SK-N-SH (cell line): ENCODE measurements at regions not wholly inside any gene's neighbourhood (a gene's known extent, or its start where the extent isn't known, plus 50 kb on each side); places are given as distances from the start of the nearest gene placed in this dataset.

Experiments
- CTCF ChIA-PET: fragments of 300-600, 350-600 bp; formaldehyde crosslinking; extraction: SDS; loops from one replicate; lab custom pipeline; 2021; lab: Yijun Ruan, JAX
- POLR2A ChIA-PET: fragments of 350-600 bp; sonication (Branson Sonifier 250); formaldehyde crosslinking; extraction: SDS; loops from one replicate; lab custom pipeline; 2020; ENCODE audit warnings: antibody characterized with exemption, inconsistent platforms; lab: Yijun Ruan, JAX
- DNase-seq: peaks from one replicate; pipeline ENCODE4 v3.0.0; 2012
- H2AFZ ChIP-seq: fragments of 200-600 bp; sonication (generic); 2 replicates; pipeline ENCODE4 v1.8.1; 2016; ENCODE audit warnings: antibody characterized with exemption, mild to moderate bottlenecking, low read depth
- H3F3A ChIP-seq: fragments of 200-600 bp; sonication (generic); replicated peaks from 2 replicates; pipeline ENCODE3; 2016; ENCODE audit warnings: antibody characterized with exemption, mild to moderate bottlenecking; ENCODE audit not compliant: insufficient read depth
- H3K27ac ChIP-seq, 2 experiments: fragments of 200-500 bp in 1 of 2; fragments of 200-600 bp in 1 of 2; sonication (Bioruptor generic) in 1 of 2; sonication (generic), shearing (Covaris generic) in 1 of 2; 2 replicates each; pipeline versions ENCODE4 v1.5.1 to v1.6.1; 2014 to 2016; ENCODE audit warnings: low read depth in 2 of 2, inconsistent platforms in 1 of 2, low read length in 1 of 2, mild to moderate bottlenecking in 1 of 2, mixed read lengths in 1 of 2
- H3K27me3 ChIP-seq: fragments of 200-600 bp; sonication (generic), shearing (Covaris generic); 2 replicates; pipeline ENCODE4 v1.6.1; 2016; ENCODE audit warnings: mixed run types; ENCODE audit not compliant: insufficient read depth
- H3K36me3 ChIP-seq, 2 experiments: fragments of 200-500 bp in 1 of 2; fragments of 200-600 bp in 1 of 2; sonication (Bioruptor generic) in 1 of 2; sonication (generic) in 1 of 2; replicated peaks in 1 of 2; 2 replicates each; pipeline versions ENCODE3 to v1.5.1; 2014 to 2016; ENCODE audit warnings: low read length in 1 of 2, mild to moderate bottlenecking in 1 of 2; ENCODE audit not compliant: insufficient read depth in 2 of 2, control insufficient read depth in 1 of 2
- H3K4me1 ChIP-seq, 2 experiments: fragments of 200-500 bp in 1 of 2; fragments of 200-600 bp in 1 of 2; sonication (Bioruptor generic) in 1 of 2; sonication (generic), shearing (Covaris generic) in 1 of 2; 2 replicates each; pipeline versions ENCODE4 v1.5.1 to v1.6.1; 2014 to 2016; ENCODE audit warnings: low read depth in 1 of 2, low read length in 1 of 2, mixed run types in 1 of 2; ENCODE audit not compliant: insufficient read depth in 2 of 2, control insufficient read depth in 1 of 2
- H3K4me2 ChIP-seq: fragments of 200-600 bp; sonication (generic), shearing (Covaris generic); 2 replicates; pipeline ENCODE4 v1.6.1; 2017; ENCODE audit warnings: mixed run types
- H3K4me3 ChIP-seq, 2 experiments: fragments of 200-500 bp in 1 of 2; fragments of 200-600 bp in 1 of 2; sonication (Bioruptor generic) in 1 of 2; sonication (generic), shearing (Covaris generic) in 1 of 2; 2 replicates each; pipeline versions ENCODE4 v1.5.1 to v1.8.1; 2014 to 2016; ENCODE audit warnings: low read depth in 2 of 2, inconsistent platforms in 1 of 2, low read length in 1 of 2, mild to moderate bottlenecking in 1 of 2, mixed read lengths in 1 of 2, moderate library complexity in 1 of 2
- H3K79me2 ChIP-seq: fragments of 200-600 bp; sonication (generic); 2 replicates; pipeline ENCODE4 v1.8.1; 2017; ENCODE audit warnings: mild to moderate bottlenecking; ENCODE audit not compliant: insufficient read depth
- H3K9ac ChIP-seq: fragments of 200-600 bp; sonication (generic); 2 replicates; pipeline ENCODE4 v1.6.1; 2017; ENCODE audit warnings: mixed run types
- H3K9me2 ChIP-seq: fragments of 200-600 bp; sonication (generic); 2 replicates; pipeline ENCODE4 v1.6.1; 2017; ENCODE audit warnings: mixed run types
- H3K9me3 ChIP-seq: fragments of 200-600 bp; sonication (generic); 2 replicates; pipeline ENCODE4 v1.6.1; 2017; ENCODE audit warnings: mixed run types, mild to moderate bottlenecking, moderate library complexity
- H4K20me1 ChIP-seq: fragments of 200-600 bp; sonication (generic); 2 replicates; pipeline ENCODE4 v1.6.1; 2017; ENCODE audit warnings: mild to moderate bottlenecking, mixed run types; ENCODE audit not compliant: insufficient read depth
- CHD2 ChIP-seq: fragments of 150-350 bp; IDR thresholded peaks from 2 replicates; pipeline ENCODE4 v1.6.1; 2018; ENCODE audit warnings: low read length; ENCODE audit not compliant: partially characterized antibody
- EP300 ChIP-seq, 2 experiments: IDR thresholded peaks; 2 replicates each; pipeline versions ENCODE4 v1.4.0 to v1.6.1; 2012; ENCODE audit warnings: borderline replicate concordance in 1 of 2, low read depth in 1 of 2, low read length in 1 of 2
- EZH2phosphoT487 ChIP-seq: fragments of 200-600 bp; sonication (generic); IDR thresholded peaks from 2 replicates; pipeline ENCODE4 v1.6.1; 2017; ENCODE audit warnings: low read depth, mixed run types, mild to moderate bottlenecking, antibody characterized with exemption, moderate library complexity, borderline replicate concordance
- JUND ChIP-seq: IDR thresholded peaks from 2 replicates; pipeline ENCODE4 v1.4.0; 2012
- NFIC ChIP-seq: IDR thresholded peaks from 2 replicates; pipeline ENCODE4 v1.4.0; 2012; ENCODE audit warnings: borderline replicate concordance
- RAD21 ChIP-seq: IDR thresholded peaks from 2 replicates; pipeline ENCODE4 v1.6.1; 2012; ENCODE audit warnings: mild to moderate bottlenecking, low read length
- RCOR1 ChIP-seq: fragments of 150-350 bp; IDR thresholded peaks from 2 replicates; pipeline ENCODE4 v1.6.1; 2017; ENCODE audit warnings: antibody characterized with exemption, low read length
- SIN3A ChIP-seq: IDR thresholded peaks from 2 replicates; pipeline ENCODE4 v1.6.1; 2012; ENCODE audit warnings: low read depth, mild to moderate bottlenecking, low read length, moderate library complexity, borderline replicate concordance
- TAF1 ChIP-seq: IDR thresholded peaks from 2 replicates; pipeline ENCODE4 v1.6.1; 2012; ENCODE audit warnings: low read depth, mild to moderate bottlenecking, low read length, moderate library complexity, borderline replicate concordance
- TEAD4 ChIP-seq: IDR thresholded peaks from 2 replicates; pipeline ENCODE4 v1.4.0; 2012; ENCODE audit warnings: mild to moderate bottlenecking, borderline replicate concordance; ENCODE audit not compliant: insufficient read depth
- YY1 ChIP-seq: IDR thresholded peaks from 2 replicates; pipeline ENCODE4 v1.4.0; 2012; ENCODE audit warnings: low read depth, mild to moderate bottlenecking
- WGBS: methylation state at CpG from one replicate; pipeline ENCODE4 v1.1.6; 2017; ENCODE audit warnings: low lambda C conversion rate; 5-methylcytosine and 5-hydroxymethylcytosine counted together
- TF ChIP-seq, protein P1 (sequence below): fragments of 150-350 bp; IDR thresholded peaks from 2 replicates; pipeline ENCODE4 v1.6.1; 2017; ENCODE audit warnings: antibody characterized with exemption, low read length, low read depth, borderline replicate concordance
- TF ChIP-seq, protein P2 (sequence below): fragments of 200-600 bp; sonication (generic); IDR thresholded peaks from 2 replicates; pipeline ENCODE4 v1.6.1; 2017; ENCODE audit warnings: antibody characterized with exemption, mild to moderate bottlenecking, moderate library complexity
- TF ChIP-seq, protein P3 (sequence below): IDR thresholded peaks from 2 replicates; pipeline ENCODE4 v1.6.1; 2012; ENCODE audit warnings: mild to moderate bottlenecking, low read depth, low read length, moderate library complexity
- TF ChIP-seq, protein P4 (sequence below): IDR thresholded peaks from 2 replicates; pipeline ENCODE4; 2012
- TF ChIP-seq, protein P5 (sequence below): IDR thresholded peaks from 2 replicates; pipeline ENCODE4 v1.4.0; 2012; ENCODE audit warnings: low read depth

DNA sequence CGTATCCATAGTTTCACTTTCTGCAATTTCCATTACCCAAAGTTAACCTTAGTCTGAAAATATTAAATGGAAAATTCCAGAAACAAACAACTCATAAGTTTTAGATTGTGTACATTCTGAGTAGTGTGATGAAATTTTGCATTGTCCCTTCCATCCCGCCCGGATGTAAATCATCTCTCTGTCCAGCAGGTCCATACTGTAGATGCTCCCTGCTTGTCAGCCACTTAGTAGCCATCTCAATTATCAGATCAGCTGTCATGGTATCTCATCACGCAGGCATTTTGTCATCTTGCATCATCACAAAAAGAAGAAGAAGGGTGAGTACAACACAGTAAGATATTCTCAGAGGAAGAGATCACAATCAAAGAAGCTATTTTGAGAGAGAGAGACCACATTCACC lies 185.0 kb upstream of the STK17B start:
- Histone ChIP-seq H3K4me3 (no peak overlapping the region), H3K4me2 (no peak overlapping the region), H3K27ac (no peak overlapping the region), H3K9me3 (no peaks in the 10 kb centered on the region), H3F3A (no peaks in the 10 kb centered on the region), H3K9me2 (no peaks in the 10 kb centered on the region), H3K4me1 (no peaks in the 10 kb centered on the region), H2AFZ (no peak overlapping the region), H4K20me1 (no peaks in the 10 kb centered on the region), H3K27me3 (no peaks in the 10 kb centered on the region), H3K79me2 (no peaks in the 10 kb centered on the region), H3K36me3 (no peaks in the 10 kb centered on the region), H3K9ac (no peak overlapping the region)
- no peak for TF ChIP-seq CHD2
- no peak for TF ChIP-seq YY1
- TF ChIP-seq, protein P1, sequence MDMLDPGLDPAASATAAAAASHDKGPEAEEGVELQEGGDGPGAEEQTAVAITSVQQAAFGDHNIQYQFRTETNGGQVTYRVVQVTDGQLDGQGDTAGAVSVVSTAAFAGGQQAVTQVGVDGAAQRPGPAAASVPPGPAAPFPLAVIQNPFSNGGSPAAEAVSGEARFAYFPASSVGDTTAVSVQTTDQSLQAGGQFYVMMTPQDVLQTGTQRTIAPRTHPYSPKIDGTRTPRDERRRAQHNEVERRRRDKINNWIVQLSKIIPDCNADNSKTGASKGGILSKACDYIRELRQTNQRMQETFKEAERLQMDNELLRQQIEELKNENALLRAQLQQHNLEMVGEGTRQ, result no peak
- TF ChIP-seq, protein P2, sequence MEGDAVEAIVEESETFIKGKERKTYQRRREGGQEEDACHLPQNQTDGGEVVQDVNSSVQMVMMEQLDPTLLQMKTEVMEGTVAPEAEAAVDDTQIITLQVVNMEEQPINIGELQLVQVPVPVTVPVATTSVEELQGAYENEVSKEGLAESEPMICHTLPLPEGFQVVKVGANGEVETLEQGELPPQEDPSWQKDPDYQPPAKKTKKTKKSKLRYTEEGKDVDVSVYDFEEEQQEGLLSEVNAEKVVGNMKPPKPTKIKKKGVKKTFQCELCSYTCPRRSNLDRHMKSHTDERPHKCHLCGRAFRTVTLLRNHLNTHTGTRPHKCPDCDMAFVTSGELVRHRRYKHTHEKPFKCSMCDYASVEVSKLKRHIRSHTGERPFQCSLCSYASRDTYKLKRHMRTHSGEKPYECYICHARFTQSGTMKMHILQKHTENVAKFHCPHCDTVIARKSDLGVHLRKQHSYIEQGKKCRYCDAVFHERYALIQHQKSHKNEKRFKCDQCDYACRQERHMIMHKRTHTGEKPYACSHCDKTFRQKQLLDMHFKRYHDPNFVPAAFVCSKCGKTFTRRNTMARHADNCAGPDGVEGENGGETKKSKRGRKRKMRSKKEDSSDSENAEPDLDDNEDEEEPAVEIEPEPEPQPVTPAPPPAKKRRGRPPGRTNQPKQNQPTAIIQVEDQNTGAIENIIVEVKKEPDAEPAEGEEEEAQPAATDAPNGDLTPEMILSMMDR, result no peak
- TF ChIP-seq EZH2phosphoT487, result no peak
- no peak for TF ChIP-seq JUND
- TF ChIP-seq, protein P3, sequence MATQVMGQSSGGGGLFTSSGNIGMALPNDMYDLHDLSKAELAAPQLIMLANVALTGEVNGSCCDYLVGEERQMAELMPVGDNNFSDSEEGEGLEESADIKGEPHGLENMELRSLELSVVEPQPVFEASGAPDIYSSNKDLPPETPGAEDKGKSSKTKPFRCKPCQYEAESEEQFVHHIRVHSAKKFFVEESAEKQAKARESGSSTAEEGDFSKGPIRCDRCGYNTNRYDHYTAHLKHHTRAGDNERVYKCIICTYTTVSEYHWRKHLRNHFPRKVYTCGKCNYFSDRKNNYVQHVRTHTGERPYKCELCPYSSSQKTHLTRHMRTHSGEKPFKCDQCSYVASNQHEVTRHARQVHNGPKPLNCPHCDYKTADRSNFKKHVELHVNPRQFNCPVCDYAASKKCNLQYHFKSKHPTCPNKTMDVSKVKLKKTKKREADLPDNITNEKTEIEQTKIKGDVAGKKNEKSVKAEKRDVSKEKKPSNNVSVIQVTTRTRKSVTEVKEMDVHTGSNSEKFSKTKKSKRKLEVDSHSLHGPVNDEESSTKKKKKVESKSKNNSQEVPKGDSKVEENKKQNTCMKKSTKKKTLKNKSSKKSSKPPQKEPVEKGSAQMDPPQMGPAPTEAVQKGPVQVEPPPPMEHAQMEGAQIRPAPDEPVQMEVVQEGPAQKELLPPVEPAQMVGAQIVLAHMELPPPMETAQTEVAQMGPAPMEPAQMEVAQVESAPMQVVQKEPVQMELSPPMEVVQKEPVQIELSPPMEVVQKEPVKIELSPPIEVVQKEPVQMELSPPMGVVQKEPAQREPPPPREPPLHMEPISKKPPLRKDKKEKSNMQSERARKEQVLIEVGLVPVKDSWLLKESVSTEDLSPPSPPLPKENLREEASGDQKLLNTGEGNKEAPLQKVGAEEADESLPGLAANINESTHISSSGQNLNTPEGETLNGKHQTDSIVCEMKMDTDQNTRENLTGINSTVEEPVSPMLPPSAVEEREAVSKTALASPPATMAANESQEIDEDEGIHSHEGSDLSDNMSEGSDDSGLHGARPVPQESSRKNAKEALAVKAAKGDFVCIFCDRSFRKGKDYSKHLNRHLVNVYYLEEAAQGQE, result no peak
- no peak for TF ChIP-seq NFIC
- TF ChIP-seq RCOR1, result no peak
- POLR2A ChIA-PET, result no interaction called here
- WGBS, result 94% methylated on average over 4 of the region's 4 CpGs
- no peak for DNase-seq
- CTCF ChIA-PET, result no interaction called here

DNA sequence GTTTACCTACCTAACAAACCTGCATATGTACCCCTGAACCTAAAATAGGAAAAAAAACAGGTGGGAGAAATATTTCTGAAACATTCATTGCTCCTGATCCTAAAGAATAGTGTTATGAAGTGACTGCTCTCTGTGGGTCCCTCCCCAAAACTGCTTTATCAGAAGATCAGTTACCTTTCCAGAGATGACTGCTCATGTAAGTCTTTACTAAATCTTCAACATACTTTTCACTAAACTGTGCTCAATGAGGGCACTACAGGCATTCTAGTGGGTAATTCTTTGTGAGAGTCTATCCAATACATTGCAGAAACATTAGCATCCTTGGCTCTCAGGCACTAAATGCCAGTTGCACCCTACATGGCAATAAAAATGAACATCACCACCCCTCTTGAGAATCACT lies 189.3 kb upstream of the STK17B start:
- H3K9me2 ChIP-seq, result no peaks in the 10 kb centered on the region
- no peak overlapping the region for H3K27ac ChIP-seq
- no peak overlapping the region for H3K4me2 ChIP-seq
- no peak overlapping the region for H3K4me3 ChIP-seq
- DNase-seq, result no peak
- H3K4me1 ChIP-seq, result no peaks in the 10 kb centered on the region
- no peaks in the 10 kb centered on the region for H3F3A ChIP-seq
- no peak overlapping the region for H2AFZ ChIP-seq
- H3K27me3 ChIP-seq, result no peaks in the 10 kb centered on the region
- no peaks in the 10 kb centered on the region for H4K20me1 ChIP-seq
- no peaks in the 10 kb centered on the region for H3K36me3 ChIP-seq
- POLR2A ChIA-PET, result no interaction called here
- H3K79me2 ChIP-seq, result no peaks in the 10 kb centered on the region
- H3K9me3 ChIP-seq, result no peaks in the 10 kb centered on the region
- H3K9ac ChIP-seq, result no peak overlapping the region
- CTCF ChIA-PET, result interaction anchor here (0.7 kb wide), 1 partner anchor 22 kb away, joined by 4 read pairs; no protein-coding TSS in a partner anchor
- no peak for TF ChIP-seq TEAD4
- no peak for TF ChIP-seq EP300 (IDR thresholded peaks at IDR 0.05; ENCODE audit: borderline replicate concordance in 1 of 2, low read depth in 1 of 2, low read length in 1 of 2)
- TF ChIP-seq, protein P4, sequence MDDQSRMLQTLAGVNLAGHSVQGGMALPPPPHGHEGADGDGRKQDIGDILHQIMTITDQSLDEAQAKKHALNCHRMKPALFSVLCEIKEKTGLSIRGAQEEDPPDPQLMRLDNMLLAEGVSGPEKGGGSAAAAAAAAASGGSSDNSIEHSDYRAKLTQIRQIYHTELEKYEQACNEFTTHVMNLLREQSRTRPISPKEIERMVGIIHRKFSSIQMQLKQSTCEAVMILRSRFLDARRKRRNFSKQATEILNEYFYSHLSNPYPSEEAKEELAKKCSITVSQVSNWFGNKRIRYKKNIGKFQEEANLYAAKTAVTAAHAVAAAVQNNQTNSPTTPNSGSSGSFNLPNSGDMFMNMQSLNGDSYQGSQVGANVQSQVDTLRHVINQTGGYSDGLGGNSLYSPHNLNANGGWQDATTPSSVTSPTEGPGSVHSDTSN, result no peak
- TF ChIP-seq TAF1, result no peak
- TF ChIP-seq, protein P5, sequence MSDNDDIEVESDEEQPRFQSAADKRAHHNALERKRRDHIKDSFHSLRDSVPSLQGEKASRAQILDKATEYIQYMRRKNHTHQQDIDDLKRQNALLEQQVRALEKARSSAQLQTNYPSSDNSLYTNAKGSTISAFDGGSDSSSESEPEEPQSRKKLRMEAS, result no peak
- TF ChIP-seq SIN3A, result no peak
- no peak for TF ChIP-seq RAD21
- TF ChIP-seq, protein P3, result no peak
- TF ChIP-seq RCOR1, result no peak
- TF ChIP-seq NFIC, result no peak
